HG02571 (cell line): ENCODE measurements at regions not wholly inside any gene's neighbourhood (a gene's known extent, or its start where the extent isn't known, plus 50 kb on each side); places are given as distances from the start of the nearest gene placed in this dataset.

Source experiments
- ATAC-seq: cut with Tn5 transposase; IDR thresholded peaks from one replicate; pipeline ENCODE4 v1.9.1; 2021; ENCODE audit warnings: mild to moderate bottlenecking, moderate library complexity; ENCODE audit not compliant: unreplicated experiment

DNA sequence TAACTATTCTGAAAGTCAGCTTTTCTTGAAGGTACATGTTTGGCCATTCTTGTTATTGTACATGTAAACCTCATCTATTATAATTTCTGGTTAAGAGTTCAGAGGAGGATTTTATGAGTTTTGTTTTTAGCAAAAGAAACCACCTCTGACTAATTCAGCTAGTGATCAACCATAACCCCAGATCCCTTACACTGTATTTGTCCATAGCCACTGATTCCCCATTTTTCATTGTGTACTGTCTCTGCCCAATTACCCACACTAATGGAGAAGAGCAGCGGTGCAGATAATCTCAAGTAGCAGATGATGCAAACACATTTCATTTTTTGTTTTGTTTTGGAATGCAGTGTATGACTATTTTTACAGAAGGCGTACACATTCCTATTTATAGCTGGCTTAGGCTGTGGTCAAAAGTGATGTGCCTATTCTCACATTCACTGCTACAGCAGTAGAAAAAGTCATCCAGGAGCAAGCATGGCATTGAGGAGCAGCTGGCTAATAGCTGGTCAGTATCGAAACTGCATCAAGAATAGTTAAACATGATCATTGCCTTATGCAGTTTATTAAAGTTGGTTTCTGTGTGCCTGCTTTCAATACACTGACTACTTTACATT lies 988.3 kb downstream of the DTWD2 start:
- ATAC-seq, result peak; percentile 76

DNA sequence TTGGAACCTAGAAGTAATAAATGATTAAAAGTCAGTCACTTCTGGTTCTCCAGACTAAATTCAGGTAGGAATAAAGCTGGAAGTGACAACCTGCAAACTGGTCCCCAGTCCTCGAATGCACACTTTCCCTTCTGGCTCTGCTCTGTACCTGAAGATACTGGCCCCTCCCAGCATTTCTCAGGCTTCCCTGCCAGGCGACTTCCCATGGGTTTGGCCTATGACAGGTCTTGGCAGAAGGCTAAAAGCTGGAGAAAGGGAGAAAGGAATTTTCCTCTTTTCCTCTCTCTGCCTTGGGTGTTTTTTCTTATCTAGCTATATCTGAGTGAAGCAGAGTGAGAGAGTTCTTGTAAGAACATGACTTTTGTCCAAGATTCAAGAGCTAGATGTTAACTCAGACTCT lies 1005.7 kb downstream of the DTWD2 start:
- ATAC-seq, result no peak

DNA sequence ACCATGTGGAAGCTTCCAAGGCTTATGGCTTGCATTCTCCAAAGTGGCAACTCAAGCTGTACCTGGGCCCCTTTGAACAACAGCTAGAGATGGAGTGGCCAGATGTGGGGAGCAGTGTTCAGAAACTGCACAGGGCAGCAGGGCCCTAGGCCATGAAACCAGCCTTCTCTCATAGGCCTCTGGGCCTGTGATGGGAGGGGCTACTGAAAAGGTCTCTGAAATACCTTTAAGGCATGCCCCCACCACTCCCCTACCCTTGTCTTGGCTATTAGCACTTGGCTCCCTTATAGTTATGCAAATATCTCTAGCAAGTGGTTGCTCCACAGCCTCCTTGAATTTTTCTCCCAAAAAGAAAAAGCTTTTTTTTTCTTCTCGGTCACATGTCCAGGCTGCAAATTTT lies 1014.6 kb downstream of the DTWD2 start:
- ATAC-seq, result no peak

DNA sequence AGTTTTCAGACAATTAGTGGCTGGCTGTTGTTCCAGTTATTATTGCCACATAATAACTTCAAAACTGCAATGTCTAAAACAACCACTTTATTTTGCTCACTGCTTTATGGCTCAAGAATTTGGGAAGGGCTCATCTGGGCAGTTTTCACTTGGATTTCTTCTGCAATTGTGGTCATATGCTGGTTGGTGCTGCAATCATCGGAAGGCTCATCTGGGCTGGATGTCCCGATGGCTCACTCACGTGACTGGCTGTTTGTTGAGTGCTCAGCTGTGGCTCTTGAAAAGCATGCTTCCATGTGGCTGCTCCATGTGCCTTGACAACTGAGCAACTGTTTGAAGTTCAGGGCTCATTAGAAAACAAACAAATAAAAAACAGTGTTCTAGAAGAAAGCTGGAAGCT lies 1032.5 kb downstream of the DTWD2 start:
- ATAC-seq, result no peak

DNA sequence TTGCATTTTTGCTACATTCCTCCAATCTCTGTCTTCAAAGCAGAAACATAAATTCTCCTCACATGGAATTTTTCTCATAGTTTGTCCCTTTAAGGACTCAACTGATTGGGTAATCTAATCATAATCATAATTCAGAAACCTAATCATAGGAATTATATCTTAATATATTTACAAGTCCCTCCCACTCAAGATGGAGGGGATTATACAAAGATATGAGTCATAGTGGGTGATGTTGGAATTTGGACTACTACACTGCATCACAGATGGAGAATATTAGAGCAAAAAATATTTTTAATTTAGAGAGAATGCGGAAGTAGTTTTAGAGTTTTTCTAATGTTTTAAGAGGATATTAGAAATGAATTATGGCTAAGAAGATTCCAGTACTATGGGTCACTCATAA lies 1034.0 kb downstream of the DTWD2 start:
- ATAC-seq, result no peak

DNA sequence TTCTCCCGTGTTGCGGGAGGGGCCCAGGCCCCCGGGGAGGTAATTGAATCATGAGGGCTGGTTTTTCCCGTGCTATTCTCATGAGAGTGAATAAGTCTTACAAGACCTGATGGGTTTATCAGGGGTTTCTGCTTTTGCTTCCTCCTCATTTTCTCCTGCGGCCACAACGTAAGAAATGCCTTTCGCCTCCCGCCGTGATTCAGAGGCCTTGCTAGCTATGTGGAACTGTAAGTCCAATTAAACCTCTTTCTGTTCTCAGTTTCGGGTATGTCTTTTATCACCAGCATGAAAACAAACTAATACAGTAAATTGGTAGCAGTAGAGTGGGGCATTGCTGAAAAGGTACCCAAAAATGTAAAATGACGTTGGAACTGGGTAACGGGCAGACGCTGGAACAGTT lies 1035.1 kb downstream of the DTWD2 start:
- no peak for ATAC-seq

DNA sequence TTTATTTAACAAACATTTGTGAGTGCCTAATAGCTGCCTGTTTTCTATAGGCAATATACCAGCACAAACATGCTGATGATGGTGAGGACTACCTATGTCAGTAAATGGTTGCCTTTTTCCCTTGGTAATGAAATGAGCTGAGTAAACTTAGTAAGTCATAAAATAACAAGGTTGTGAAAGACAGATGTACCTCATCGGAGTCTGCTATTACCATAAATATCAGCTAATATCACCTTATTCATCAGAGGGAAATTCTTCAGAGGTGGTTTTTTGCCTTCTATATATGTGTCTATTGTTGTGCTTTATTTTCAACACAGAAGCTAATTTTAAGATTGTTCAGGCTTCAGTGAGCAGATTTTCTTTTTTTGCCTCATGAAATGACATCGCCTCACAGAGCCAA lies 1040.5 kb downstream of the DTWD2 start:
- no peak for ATAC-seq

DNA sequence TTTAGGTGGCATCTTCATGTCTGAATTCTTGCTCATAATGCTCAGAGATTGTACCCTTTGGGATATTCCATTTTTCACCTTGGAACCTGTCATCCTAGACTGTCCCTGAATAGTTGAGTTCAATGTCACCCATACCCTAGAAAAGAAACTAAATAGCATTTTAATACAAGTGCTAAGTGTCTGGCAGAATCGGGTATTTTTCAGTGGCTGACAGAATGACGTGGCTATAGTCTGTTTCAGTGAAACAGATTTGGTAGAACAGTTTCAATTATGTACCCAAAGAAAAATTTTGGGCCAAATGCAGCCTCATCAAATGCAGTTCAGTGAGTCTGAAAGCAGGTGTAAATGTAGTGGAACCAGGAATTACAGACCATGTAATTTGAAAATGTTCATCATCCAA lies 1041.2 kb downstream of the DTWD2 start:
- no peak for ATAC-seq

DNA sequence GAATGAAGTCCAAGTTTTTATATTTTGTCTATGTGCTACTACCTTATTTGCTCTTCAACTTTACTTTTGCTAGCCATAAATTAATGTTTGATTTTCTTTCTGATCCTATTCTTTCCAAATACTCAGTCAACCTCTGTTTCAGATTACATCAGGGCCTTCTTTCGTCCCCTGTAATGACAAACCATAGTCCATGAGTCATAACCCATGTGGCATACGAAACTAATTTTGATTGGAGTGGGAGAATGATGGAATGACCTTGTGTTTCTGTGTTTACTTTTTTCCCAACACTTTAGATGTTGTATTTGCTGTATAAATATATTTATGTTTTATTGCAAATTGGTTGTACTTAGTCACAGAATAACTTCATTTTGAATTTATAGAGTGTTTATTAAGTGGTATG lies 1043.1 kb downstream of the DTWD2 start:
- ATAC-seq, result no peak

DNA sequence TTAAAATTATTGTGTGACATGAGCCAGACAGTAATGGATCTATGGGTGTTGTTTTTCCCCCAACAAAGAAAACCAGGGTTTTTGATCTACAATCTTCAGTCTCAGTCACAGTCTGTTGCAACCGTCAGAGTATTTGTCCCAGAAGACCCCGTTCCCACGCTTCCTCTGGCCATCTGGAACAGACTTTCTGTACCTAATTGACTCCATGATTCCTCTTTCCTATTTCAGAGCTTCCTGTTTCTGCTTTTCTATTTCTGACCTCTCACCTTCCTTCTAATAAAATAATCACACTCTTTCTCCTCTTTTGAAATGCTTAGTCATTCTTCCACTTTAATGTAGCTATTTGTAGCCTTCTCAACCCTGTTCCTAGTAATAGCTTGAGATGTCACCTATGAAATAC lies 1044.8 kb downstream of the DTWD2 start:
- no peak for ATAC-seq

DNA sequence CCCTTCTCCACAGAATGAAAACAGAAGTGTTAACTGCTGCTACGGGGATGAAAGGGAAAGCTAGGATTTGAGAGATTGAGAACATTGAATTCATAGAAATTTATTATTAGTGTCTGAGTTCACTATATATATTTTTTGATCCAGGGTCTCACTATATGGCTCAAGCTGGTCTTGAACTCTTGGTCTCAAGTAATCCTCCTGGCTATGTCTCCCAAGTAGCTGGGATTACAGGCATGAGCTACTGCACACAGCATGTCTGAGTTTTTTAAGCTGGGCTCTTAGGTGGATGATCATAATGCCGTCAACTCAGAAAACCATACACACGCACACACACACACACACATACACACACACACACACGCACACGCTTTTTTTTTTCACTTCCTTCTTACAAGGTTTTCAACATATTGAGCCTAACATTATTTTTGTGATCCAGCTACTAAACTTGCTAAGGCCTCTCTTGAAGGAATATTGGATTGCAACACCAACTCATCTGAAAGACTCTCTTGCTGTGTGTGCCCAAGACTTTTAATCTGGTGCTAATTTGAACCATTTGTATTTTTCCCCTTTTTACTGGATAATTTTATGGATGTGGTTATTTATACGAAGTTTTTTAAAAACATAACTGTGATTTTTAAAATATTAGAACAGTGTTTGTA lies 1045.4 kb downstream of the DTWD2 start:
- ATAC-seq, result no peak

DNA sequence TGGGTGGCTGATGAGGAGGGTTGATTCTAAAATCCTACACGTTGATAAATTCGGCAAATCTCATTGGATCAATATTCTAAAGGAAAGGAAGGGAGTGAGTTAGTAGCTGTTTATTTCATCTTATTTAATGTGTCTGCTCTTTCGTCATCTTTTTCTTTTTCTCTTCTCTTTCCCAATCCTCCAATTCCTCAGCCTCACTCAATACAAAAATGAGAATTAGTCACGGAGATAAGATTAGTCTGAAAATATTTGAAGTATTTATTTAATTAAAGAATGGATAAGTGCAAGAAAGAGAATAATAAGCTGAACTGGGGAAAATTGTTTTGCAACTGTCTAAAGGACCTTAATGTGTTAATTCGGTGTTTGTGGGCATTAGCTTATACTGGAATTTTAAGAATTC lies 1095.1 kb downstream of the DTWD2 start:
- ATAC-seq, result no peak

DNA sequence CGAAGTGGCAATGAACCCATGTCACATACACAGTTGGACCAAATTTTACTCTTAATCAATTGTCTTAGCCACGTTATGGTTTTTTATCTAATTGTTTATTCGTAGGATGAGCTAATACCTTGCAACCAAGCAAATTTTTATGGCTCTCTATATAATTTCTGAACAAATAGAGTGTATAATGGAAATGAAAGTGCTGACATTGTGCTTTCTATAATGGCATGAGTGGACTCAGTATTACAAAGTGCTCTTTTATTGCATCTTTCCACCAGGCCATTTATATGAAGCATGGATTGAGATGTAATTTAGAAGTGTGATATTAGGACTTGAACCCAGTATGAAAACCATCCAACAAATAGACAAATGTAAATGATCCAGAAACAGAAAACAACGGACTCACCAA lies 1096.0 kb downstream of the DTWD2 start:
- ATAC-seq, result no peak

DNA sequence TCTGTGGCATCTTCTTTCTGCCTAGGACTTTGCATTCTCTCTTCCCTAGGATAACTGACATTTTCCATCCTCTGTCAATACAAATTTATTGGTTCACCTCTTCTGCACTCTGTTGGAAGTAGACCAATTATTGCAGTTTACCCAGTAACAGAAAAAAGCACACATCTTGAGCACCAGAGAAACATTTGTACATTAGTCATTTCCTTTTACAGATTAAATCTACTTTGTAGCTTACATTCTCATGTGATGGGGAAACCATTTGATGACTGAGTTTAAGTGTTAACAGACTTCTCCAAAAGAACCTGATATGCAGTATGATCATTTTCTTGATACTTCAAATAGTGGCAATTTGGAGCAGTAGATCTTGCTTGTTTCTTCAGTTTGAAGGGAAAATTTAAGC lies 1098.8 kb downstream of the DTWD2 start:
- ATAC-seq, result no peak

DNA sequence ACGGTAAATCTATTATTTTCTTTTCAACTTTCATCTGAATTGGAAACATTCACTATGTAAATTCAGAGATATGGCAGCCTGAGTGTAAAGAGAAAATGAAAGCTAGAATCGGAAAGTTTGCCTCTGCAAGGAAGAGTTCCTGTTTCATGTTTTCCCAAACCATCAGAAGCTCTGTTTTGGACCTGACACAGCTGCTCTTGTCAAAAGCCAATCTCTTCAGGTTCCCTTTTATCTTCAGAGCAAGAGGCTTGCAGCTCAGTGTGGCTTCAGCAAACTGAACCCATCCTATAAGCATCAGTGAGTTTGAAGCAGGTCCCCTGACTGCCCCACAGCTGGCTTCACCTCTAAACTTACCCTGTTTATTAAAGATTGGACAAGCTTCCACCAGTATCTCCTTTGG lies 1099.7 kb downstream of the DTWD2 start:
- peak; percentile 91 for ATAC-seq

DNA sequence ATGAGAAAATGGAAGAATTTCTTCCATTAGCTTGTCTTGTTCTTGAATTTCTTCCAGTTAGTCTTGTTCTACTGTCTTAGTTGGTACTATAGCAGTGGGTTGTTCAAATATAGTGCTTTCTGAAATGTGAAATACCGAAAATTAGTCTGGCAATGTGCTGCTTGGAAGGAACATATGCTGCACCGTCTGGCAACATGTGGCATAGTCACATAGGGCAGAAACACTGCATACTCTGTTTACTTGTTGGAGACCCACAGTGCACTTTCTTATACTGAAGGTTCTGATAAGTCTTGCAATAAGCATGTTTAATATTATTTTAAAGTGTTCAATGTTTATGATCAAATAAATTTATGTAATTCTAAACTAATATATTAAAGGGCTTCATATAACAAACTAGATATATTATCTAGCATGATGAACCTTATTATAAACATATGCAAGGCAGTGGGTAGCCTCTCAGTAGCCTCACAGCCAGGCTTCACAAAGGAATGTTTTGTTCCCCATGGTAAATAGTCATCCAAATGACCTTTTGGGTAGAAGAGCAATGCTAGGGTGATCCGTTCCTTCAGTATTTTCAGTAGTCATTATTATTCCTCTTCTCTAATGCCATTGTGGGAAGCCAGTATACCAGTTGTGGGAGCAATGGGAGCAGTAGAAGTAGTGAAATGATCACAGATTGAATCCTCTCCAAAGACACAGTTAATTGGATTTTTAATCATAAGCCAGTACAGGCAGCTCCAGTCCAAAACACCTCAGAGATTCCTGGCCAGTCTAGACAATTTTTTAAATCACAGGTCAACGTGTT lies 1106.7 kb downstream of the DTWD2 start:
- no peak for ATAC-seq

DNA sequence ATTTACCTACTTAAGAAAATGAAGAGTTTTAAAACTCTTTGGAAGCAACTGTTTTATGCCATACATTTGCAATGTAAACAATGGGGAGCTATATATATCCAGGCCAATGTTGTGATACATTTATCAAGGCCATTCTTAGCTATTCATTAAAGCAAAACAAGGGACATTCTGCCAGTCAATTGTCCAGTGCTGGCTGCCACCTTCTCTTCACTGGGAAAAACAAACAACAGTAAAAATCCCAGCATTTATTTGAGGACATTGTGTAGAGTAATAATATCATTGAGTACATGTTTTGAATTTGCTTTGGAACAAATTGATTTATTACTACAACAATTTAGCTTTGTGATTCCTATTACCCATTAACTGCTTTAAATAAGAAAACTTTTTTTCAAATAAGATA lies 1107.4 kb downstream of the DTWD2 start:
- ATAC-seq, result no peak

DNA sequence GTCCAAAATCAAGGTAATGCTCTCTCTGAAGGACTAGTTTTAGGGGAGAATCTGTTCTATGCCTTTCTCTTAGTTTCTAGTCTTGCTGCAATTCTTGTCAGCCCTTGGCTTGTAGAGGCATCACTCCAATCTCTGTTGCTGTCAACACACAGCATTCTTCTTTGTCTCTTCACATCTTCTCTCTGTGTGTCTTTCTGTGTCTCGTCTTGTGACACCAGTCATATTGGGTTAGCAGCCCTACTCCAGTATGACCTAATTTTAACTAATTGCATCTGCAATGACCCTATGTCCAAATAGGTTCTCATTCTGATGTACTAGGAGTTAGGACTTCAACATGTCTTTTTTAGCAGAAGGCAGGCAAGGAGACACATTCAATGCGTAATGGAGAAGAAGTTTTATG lies 1110.6 kb downstream of the DTWD2 start:
- no peak for ATAC-seq

DNA sequence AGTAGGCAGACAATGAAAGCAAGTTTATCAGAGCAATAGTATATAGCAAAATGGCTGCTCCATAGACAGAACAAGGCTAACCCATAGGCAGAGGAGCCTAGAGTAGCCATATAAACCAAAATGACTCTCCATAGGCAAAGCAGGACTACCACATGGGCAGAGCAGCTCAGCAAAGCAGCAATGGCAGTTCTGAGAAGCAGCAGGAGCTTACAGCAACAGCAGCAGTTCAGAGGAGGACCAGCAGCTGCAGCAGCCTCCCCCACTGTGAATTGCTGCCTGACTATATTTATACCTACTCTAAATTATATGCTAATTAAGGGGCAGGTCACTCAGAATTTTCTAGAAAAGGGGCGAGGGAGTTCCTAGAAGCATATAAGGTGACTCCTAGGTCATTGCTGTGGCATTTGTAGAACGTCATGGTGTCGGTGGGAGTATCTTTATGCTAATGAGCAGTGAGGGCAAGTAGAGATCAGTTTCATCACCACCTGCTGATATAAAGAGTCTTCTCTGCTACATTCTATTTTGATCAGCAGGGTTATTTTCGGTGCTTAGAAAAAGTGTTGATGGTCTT lies 1115.5 kb downstream of the DTWD2 start:
- no peak for ATAC-seq

DNA sequence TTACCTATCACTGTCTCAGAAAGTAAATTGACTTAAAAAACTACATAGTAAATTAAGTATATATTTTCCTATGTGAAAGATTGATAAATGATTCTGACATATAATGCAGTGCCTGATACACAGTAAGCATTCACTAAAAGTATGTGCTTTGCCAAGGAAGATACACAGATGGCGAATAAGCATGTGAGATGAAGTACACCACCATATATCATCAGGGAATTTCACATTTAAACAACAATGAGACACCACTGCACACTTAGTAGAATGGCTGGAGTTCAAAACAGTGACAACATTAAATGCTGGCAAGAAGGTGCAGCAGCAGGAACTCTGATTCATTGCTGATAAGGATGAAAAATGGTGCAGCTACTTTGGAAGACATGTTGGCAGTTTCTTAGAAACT lies 1118.8 kb downstream of the DTWD2 start:
- no peak for ATAC-seq

DNA sequence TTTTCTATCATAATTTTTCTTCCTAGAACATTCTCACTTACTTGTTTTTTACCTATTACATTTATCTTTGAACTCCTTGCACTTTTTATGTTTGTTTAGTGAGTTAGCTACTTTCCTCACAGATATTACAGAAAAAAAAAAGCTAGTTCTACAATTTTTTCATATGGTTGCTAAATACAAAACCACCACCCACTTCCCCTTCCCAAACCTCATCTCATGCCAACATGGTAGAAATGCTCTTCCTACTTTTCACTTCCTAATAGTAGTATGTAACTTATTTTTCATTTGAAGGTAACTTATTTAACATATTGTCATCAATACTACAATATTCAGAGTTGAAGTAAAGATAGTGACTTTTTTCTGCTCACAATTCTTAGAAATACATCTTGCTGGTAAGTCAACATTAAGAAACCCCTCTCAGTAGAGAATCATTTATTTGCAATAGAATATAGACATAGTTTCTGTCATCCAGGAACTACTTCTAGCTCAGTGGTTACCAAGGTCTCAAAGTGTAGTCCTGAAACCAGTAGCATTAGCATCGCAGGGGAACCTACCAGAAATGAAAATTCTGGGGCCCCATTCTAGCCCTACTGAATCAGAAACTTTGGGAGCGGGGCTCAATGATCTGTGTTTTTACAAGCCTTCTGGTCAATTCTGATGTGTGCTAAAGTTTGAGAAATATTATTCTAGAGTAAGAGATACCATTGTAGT lies 1124.6 kb downstream of the DTWD2 start:
- ATAC-seq, result no peak
